ENCODE measurements at regions not wholly inside any gene's neighbourhood (a gene's known extent, or its start where the extent isn't known, plus 50 kb on each side); places are given as distances from the start of the nearest gene placed in this dataset.
"Not testable (repeated sequence)": the region's sequence is repeated elsewhere in the genome, so short reads cannot be mapped to it uniquely, and the experiment has no call there.

DNA sequence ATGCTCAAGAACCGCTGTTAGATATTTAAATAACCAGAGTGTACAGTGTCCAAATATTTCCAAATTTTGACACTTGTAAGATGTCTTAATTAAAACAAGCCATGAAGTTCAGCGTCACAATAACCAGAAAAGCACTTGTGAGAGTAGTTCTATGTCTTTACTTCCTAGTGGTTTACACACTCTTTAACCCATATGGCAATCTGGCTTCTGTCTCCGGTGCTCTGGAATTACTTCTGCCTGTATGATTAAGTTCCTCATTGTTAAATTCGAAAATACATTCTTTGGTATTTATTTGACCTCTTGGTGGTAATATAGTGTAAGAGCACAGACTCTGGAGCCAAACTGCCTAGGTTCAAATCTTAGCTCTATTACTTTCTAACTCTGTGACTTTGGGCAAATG lies 89.9 kb upstream of the NOTCH2NLA start:
- not testable (repeated sequence) for DNase-seq

DNA sequence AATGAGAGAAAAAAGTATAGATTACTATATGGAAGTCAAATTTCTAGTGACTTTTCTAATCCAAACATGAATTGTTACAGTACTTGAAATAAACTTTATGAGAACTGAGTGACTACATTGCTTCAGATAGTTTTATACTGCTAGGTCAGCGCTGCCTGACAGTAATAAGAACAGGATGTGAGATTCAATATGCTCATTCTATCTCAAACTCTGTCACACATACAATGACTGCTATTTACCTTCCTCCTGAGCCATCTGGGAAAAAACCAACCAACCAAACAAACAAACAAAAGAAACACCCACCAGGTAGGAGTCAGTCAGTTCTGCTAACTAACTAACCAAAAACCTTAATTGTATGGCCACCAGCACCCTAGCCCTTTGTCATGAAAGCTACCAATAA lies 89.0 kb upstream of the NOTCH2NLA start:
- not testable (repeated sequence) for DNase-seq

DNA sequence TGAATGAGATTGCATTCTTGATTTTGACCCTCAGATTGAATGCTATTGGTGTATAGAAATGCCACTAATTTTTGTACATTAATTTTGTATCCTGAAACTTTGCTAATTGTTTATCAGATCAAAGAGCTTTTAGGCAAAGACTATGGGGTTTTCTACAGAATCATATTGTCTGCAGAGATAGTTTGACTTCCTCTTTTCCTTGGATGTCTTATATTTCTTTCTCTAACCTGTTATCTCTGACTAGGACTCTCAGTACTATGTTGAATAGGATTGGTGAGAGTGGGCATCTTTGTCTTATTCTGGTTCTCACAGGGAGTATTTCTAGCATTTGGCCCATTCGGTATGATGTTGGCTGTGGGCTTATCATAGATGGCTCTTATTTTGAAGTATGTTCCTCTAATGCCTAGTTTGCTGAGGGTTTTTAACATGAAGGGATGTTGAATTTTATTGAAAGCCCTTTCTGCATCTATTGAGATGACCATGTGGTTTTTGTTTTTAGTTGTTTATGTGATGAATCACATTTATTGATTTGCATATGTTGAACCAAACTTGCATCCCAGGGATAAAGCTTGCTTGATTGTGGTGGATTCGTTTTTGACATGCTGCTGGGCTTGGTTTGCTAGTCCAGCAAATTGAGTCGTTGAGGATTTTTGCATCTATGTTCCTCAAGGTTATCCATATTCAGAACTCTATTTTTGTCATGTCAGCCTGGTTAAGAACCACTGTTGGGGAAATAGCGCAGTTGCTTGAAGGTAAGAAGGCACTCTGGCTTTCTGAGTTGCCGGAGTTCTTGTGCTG lies 85.8 kb upstream of the NOTCH2NLA start:
- DNase-seq = not testable (repeated sequence)

DNA sequence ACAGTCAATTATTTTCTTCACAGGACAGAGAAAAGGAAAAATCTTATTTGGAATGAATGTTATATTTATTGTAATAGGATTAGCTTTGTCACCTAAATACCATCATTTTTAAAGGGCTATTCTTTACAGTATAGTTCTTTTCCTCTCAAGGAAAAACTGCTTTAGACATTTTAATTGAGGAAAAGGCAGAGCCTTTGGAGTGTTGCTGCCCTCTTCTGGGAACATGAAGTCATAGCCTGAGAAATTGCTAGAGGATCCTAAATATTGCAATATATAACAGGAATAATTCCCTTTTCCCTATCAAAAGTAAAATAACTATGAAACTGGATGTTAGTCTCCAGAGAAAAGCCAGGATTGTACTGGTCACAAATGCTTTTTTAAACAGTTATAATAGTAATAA lies 81.8 kb upstream of the NOTCH2NLA start:
- not testable (repeated sequence) for DNase-seq

DNA sequence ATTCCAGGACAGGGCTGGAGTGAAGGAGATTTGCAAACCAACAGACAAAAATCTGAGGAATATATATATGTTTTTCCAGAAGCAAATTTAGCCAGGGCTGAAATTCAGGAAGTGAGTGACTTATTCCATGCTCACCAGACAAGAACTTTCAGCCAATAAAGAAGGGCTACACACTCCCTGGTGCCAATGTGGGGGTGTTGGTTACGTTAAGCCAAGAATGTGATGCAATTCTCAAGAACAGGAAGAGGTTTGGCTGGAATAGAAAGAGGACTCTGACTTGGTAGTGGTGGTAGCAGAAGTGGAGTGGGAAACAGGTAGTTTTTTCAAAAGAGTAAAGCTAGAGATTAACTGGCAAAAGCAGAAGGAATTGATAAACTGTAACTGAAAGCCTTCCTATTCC lies 80.6 kb upstream of the NOTCH2NLA start:
- DNase-seq = not testable (repeated sequence)

DNA sequence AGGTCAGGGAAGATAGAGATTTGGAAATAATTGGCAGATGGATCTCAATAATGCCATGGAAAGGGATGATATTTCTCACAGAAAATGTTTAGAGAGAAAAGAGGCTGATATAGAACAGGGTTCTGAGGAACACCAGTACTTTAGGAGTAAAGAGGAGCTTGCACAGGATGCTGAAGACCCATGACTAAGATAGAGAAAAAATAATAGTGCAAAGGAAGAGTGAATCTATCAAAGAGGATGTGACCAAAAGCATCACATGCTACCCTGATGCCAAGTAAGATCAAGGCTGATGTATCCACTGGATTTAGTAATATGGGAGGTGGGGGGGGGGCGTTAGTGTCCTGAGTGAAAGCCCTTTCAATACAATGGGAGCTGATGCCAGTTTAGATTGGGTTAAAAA lies 80.1 kb upstream of the NOTCH2NLA start:
- not testable (repeated sequence) for DNase-seq

DNA sequence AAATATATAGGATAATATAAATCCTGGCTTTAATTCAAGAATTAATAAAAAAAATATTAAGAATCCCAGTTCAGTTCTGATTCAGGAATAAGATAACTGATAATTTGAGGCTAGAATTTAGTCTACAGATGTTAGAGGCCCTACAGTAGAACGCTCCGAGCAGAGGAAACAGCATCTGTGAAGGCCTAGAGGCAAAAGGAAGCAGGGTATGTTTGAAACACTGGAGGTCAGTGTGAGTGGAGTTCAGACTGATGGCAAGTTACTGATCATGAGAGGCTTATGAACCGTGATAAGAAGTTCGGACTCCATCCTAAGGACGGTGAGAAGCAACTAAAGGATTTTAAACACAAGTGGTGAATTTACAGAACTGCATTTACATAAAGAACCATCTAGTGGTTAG lies 79.3 kb upstream of the NOTCH2NLA start:
- not testable (repeated sequence) for DNase-seq

DNA sequence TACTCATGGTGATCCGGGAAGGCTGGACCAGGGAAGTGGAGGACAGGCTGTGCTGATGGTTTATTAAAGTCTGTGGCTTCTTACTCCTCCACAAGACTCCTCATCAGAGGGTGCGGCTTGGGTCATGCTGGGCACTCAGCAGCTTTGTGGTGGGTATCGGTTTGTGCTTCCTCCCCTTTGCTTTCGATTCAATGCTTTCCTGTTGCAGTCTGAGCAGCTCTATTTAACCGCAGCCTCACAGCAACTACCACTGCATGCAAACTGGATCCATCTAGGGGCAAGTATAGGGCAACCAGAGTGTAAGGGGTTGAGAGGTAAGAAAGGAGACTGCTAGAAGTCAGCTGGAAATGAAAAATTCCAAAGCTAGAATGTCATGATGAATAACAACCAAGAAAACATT lies 78.8 kb upstream of the NOTCH2NLA start:
- DNase-seq = not testable (repeated sequence)

DNA sequence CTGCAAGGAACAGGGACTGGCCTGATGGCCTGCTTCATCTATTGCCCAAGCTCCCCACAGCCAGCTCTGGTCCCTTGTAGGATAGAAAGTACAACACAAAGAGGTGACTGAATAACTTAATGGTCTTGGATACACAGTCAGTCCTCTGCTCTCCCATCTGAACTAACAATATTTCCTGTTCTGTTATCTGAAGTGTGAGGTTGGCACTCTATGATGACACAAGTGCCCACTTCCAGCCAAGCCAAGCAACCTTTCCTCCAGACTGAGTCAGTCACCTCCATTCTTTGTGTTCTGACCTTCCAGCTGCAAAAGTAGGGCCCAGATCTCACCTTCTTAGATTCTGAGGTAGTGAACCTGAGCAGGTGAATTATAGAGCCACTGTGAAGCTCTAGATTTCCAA lies 77.8 kb upstream of the NOTCH2NLA start:
- not testable (repeated sequence) for DNase-seq

DNA sequence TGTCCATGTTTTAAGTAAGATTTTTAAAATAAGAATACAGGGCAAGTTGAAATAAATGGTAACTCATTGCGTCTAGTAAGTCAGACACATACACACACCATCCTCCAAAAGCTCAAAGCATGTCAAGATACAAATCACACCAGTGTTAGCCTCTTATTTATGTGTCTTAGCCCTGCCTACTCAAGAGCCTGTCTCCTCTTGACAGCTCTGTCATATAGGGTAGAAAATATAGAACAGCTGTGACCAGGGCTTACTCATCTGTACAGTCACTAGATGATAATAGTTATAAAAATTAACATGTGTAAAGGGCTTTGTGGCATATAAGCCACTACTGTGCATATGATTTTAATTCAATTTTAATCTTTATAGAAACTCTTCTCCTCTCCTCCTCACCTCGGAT lies 76.6 kb upstream of the NOTCH2NLA start:
- DNase-seq = not testable (repeated sequence)

DNA sequence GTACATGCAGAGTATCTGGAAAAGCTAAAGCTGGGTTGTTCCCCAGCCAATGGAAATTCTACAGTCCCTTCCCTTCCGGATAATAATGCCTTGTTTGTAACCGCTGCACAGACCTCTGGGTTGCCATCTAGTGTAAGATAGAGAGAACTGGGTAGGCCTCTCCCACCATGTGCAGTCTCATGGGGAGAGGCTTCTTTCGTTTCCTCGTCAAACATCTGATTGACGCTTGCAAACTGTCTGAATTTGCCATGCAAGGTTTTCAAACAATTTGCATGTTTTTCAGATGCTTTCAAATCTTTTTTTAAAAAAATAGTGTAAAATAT lies 69.7 kb upstream of the NOTCH2NLA start:
- not testable (repeated sequence) for DNase-seq

DNA sequence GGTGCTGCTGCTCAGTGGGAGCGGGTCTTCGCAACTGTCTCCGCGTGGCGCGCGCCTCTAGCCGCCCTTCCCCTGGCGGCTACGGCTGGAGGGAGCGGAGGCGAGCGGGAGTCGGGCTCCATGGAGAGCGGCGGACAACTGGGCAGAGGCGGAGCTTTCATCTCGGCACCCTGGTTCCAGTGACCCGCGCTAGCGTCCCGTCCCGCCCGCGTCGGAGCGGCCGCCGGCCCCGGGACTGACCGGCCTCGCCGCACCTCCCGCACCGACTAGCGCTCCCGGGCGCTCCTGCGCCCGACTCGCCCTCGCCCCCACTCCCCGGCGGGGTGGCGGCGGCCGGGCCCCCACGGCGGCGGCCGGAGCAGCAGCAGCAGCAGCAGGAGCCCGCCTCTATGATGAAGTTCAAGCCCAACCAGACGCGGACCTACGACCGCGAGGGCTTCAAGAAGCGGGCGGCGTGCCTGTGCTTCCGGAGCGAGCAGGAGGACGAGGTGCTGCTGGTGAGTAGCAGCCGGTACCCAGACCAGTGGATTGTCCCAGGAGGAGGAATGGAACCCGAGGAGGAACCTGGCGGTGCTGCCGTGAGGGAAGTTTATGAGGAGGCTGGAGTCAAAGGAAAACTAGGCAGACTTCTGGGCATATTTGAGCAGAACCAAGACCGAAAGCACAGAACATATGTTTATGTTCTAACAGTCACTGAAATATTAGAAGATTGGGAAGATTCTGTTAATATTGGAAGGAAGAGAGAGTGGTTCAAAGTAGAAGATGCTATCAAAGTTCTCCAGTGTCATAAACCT lies 69.2 kb upstream of the NOTCH2NLA start:
- DNase-seq = not testable (repeated sequence)

DNA sequence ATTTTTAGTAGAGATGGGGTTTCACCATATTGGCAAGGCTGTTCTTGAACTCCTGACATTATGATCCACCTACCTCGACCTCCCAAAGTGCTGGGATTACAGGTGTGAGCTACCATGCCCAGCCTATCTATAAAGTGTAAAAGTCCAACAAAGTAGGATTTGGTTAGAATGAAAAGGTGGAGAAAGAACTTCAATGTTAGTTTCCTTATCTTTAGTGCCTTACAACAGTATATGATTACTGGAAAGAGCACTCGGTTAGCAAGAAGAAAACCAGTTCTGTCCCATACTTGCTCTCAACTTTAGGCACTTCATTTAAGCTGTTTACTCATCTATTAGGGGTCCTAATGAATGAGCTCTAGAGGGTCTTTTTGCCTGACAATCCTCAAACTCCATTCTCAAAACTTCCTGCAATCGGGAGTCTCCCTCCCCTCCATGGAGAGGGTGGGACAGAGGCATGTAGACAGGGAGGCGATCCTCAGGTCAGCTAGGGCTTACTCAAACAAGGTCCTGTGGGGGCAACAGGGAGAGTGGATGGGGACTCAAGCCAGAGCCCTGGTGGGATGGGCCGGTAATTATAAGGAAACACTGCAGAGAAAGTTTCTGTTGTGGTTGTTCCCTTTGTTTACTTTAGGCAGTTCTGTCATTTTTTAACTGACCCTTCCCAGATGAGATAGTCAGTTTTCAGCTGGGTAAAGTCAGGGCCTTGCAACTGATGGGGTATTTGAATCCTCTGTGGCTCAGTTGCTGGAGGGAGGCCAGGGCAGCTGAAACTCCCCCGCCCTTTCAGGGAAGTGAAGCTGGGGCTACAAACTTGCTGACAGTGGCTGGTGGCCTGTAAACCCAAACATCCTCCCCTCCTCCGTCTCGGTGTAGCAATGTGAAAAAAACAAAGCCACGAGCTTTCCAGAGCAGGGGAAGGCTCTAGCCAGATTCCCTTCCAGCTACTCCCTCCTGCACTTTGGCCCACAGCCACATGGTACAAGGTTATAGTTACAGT lies 64.4 kb upstream of the NOTCH2NLA start:
- not testable (repeated sequence) for DNase-seq

DNA sequence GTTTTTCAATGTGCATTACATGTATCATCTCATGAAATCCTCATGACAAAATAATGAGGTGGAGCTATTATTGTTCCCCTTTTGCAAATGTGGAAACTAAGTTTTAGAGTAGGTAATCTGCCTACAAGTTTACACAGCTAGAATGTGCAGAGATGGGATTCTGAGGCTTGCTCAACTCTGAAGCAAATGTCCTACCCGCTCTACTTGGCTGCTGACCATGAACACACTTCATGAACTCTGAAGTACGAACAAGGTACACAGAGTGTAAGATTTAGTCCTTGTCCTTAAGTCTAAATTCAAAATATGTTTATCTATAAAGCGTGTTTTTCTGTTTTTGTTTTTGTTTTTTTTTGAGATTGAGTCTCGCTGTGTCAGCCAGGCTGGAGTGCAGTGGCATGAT lies 63.6 kb upstream of the NOTCH2NLA start:
- not testable (repeated sequence) for DNase-seq

DNA sequence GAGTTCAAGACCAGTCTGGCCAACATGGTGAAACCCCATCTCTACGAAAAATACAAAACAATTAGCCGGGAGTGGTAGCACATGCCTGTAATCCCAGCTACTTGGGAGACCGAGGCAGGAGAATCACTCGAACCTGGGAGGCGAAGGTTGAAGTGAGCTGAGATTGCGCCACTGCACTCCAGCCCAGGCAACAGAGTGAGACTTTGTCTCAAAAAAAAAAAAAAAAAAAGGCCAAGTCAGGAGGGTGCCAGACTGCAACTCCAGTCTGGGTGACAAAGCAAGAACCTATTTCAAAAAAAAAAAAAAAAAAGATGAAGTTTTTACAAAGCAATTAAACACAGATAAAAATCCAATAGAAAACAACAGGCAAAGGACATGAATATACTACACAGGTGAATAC lies 59.1 kb upstream of the NOTCH2NLA start:
- DNase-seq = not testable (repeated sequence)

DNA sequence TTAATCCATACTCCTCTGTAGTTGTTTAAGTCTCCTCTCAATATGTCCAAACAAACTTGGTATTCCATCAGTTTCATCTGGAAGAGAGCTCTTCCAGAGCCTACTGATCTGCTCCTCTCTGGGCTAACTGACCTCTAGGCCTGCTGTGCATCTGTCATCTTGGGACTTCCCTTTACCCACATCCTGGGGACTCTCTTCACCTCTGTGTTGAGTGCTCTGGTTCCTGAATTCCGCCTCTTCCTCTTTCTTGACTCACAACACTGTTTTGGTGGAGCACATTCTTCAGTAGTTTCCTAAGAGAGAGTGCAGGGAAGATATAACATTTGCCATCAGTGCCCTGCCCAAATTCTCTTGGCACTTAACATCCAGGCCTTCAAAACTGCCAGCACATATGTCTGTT lies 55.9 kb upstream of the NOTCH2NLA start:
- not testable (repeated sequence) for DNase-seq

DNA sequence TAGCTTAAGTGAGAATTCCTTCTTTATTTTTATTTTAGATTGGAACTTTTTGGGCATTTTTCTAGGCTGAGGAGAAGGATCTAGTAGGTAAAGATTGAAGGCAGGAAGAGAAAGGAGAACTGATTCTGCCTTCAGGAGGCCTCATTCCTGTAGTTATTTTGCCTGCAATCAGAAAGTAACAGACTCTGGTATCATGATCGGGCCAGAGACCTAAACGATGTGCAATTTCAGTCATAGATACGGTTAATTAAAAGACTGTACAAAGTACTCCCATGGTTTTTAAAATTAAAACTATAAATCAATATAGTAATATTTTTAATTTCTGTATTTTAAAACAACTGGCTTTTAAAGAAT lies 54.7 kb upstream of the NOTCH2NLA start:
- not testable (repeated sequence) for DNase-seq

DNA sequence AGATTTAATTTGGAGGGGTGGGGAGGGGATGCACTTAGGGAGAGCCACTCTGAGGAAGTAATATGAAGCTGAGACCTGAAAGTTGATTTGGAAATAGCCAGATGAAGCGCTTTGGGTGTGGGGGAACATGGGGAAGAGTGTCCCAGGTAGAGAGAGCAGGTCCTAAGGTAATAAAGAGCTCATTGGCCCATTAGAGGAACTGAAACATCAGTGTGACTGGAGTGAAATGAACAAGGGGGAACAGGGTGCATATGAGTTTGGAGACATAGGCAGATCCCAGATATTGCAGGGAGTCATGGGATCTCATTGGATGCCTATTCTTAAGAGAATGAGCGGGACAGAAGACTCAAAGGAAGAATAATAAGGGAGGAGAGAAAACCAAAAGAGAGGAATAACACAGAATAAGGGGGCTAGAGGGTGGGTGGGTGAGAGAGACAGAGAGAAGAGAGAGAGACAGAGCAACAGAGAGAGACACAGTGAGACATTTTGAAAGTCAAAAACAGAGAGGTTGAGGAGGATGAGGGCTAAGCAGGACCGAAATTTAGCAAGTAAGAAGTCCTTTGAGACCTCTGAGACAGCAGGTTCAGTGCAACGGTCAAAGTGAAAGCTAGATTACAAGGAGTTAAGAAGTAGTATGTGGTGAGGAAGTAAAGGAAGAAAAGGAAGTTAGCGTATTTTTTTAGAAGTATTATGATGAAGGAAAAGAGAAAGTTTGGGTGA lies 54.1 kb upstream of the NOTCH2NLA start:
- DNase-seq = not testable (repeated sequence)

DNA sequence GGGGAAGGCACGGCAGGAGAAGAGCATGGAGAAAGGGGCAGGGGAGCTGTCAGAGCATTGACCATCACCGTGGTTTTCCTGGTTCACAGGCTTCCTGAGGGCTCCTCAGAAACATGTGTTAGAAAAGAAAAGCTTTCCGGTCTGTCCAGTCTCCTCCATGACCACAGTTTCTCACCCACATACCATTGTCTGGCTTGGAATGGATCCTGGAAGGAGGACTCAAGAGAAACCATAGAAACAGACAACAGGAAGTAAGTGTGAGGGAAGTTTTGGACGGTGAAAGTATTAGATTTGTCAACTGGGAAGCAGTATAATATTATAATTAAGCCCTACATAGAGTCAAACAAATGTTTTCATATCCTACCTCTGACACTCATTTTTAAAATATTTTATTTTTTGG lies 52.7 kb upstream of the NOTCH2NLA start:
- DNase-seq = not testable (repeated sequence)

DNA sequence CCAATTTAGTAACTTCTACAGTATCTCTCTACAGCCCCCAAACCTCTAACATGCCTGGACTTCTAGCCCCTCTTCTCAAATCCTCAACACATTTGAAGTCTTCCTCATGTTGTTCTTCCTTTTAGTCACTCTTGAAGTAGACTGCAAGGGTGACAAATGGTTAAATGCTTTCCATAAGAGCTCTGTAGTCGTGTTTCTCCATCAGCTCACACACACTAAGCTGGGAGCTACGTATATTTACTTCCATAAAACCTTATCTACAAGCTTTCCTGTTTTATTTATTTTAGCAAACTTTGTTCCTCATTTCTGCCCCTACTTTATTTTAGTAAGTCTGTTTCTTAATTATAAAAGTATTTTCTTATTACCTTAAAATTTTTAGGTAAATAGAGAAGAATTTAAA lies 49.9 kb upstream of the NOTCH2NLA start:
- DNase-seq = not testable (repeated sequence)

All from retina (tissue), 1 donor.